A549 (cell line): ENCODE measurements at regions not wholly inside any gene's neighbourhood (a gene's known extent, or its start where the extent isn't known, plus 50 kb on each side); places are given as distances from the start of the nearest gene placed in this dataset.

Experiments
- KDM1A ChIP-seq: fragments of 200-600 bp; sonication (generic); IDR thresholded peaks from 2 replicates; pipeline ENCODE4 v1.6.1; 2016; ENCODE audit warnings: low read depth, mild to moderate bottlenecking
- POLR2A ChIP-seq: IDR thresholded peaks from 2 replicates; pipeline ENCODE4 v1.6.1; 2012; ENCODE audit warnings: mild to moderate bottlenecking, low read length
- RAD21 ChIP-seq, 2 experiments: fragments of >200 bp in 1 of 2; sonication (Bioruptor Twin) in 1 of 2; formaldehyde crosslinking in 1 of 2; IDR thresholded peaks in 1 of 2; conservative IDR thresholded peaks in 1 of 2; 2 replicates in 1 of 2; 3 replicates in 1 of 2; pipeline ENCODE4 v1.6.1; 2012 to 2018; ENCODE audit warnings: inconsistent platforms in 1 of 2
- REST ChIP-seq: fragments of 200-600 bp; sonication (generic); IDR thresholded peaks from 2 replicates; pipeline ENCODE4 v1.6.1; 2016; ENCODE audit warnings: antibody characterized with exemption, mild to moderate bottlenecking, moderate library complexity
- TF ChIP-seq, protein P1 (sequence below): IDR thresholded peaks from 2 replicates; pipeline ENCODE4 v1.6.1; 2012
- TF ChIP-seq, protein P2 (sequence below): fragments of >200 bp; sonication (Bioruptor Twin); formaldehyde crosslinking; IDR thresholded peaks from 3 replicates; pipeline ENCODE4 v1.5.1; 2016

GRCh38 chr12:19641235-19642080 is 202.2 kb downstream of the AEBP2 start:
- TF ChIP-seq, protein P1, sequence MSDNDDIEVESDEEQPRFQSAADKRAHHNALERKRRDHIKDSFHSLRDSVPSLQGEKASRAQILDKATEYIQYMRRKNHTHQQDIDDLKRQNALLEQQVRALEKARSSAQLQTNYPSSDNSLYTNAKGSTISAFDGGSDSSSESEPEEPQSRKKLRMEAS, result no peak
- TF ChIP-seq POLR2A (no peak), REST (no peak), RAD21 (conservative IDR thresholded peaks at IDR 0.05 in 1 of 2, IDR thresholded peaks at IDR 0.05 in 1 of 2) (no peak), KDM1A (no peak)
- TF ChIP-seq, protein P2, sequence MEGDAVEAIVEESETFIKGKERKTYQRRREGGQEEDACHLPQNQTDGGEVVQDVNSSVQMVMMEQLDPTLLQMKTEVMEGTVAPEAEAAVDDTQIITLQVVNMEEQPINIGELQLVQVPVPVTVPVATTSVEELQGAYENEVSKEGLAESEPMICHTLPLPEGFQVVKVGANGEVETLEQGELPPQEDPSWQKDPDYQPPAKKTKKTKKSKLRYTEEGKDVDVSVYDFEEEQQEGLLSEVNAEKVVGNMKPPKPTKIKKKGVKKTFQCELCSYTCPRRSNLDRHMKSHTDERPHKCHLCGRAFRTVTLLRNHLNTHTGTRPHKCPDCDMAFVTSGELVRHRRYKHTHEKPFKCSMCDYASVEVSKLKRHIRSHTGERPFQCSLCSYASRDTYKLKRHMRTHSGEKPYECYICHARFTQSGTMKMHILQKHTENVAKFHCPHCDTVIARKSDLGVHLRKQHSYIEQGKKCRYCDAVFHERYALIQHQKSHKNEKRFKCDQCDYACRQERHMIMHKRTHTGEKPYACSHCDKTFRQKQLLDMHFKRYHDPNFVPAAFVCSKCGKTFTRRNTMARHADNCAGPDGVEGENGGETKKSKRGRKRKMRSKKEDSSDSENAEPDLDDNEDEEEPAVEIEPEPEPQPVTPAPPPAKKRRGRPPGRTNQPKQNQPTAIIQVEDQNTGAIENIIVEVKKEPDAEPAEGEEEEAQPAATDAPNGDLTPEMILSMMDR, result no peak
